C4-2B (cell line): ENCODE measurements at regions not wholly inside any gene's neighbourhood (a gene's known extent, or its start where the extent isn't known, plus 50 kb on each side); places are given as distances from the start of the nearest gene placed in this dataset.

Source experiments
- H3K27ac ChIP-seq: fragments of 450-650 bp; 2 replicates; pipeline ENCODE4 v1.5.1; 2017
- CTCF ChIP-seq: fragments of 450-650 bp; conservative IDR thresholded peaks from 2 replicates; pipeline ENCODE4 v1.5.1; 2017; ENCODE audit warnings: mild to moderate bottlenecking
- ZFX ChIP-seq: fragments of 450-650 bp; IDR thresholded peaks from 2 replicates; pipeline ENCODE4 v1.6.1; 2017

DNA sequence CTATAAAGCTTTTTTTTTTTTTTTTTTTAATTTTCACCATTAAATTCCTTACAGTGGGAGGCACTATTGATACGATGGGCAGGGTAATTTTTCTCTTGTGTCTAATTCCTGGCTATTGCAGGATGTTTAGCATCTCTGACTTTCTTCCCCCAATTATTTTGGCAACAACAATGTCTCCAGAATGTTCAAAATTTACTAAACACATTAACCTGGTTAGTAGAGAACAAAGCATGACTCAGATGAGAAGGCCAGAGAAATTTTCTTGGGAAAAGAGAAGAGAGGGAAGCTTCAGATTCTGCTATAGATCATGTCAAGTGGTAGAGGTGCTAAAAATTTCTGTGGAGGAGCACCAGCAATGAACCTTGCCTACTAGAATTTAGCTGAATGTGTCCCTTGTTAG, 171.5 kb upstream of the PRICKLE1 start:
- H3K27ac ChIP-seq = no peak overlapping the region
- TF ChIP-seq CTCF (no peak), ZFX (no peak)

DNA sequence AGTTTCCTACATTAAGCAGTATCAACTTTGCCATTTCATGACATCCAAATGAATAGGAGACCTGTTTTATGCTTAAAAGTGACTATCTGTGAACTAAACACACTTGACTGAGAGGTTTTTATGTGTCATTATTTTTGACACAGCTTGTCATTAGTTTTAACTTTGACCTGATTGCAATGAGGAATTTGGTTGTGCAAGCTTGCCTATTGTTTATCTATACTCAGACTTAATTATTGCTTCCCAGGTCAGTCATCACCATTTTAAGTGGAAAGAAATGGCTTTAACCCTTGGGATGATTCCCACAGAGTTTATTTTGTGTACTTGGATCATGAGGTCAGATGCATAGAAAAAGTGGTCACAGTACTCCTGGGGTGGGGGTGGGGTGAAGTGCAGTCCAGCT, 171.0 kb upstream of the PRICKLE1 start:
- H3K27ac ChIP-seq = no peak overlapping the region
- TF ChIP-seq CTCF (no peak), ZFX (no peak)

DNA sequence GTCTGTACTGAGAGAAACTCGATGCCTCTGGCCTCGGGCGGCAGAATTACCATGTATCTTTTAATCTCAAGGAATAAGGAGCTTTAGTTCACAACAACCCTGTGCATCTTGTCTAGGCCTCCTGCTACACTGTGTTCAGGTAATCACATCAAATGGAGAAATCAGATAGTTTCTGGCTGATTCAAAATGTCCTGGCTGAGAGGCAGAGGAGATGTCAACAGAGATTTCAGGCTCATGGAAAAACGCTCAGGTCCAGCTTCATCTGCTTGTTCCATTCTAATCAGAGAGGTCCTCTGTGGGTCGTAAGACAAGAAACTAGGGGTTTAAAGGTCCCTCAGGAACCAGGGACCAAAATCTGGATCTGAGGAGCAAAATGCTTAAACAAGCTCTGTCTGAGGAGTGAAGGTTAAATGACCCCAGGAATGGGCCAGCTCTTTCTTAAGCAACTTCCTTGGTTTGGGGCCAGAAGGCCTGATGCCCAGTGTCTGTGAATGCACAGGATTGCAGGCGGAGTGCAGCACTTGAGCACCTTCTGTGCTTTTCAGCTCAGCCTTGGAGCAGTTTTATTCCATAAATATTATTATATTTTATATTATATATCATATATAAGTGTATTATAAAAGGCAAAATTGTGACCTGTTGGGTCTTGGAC, 170.2 kb upstream of the PRICKLE1 start:
- H3K27ac ChIP-seq = peak overlapping the region; percentile 29; the same call in 1 of the 2 replicates
- TF ChIP-seq ZFX (no peak), CTCF (no peak)

- H3K27ac ChIP-seq = 0 out of 2 replicates have a peak overlapping the region, but pooled peaks have one; percentile 29
- TF ChIP-seq ZFX (no peak), CTCF (no peak)
Observed at GRCh38 chr12:42758806-42759205, 169.3 kb upstream of the PRICKLE1 start.

GRCh38 chr12:42757624-42758119, 168.1 kb upstream of the PRICKLE1 start:
- TF ChIP-seq ZFX = no peak
- TF ChIP-seq CTCF = no peak
- no peak overlapping the region for H3K27ac ChIP-seq

- no peak for TF ChIP-seq ZFX
- no peak overlapping the region for H3K27ac ChIP-seq
Observed at GRCh38 chr12:42756841-42757623, 167.5 kb upstream of the PRICKLE1 start.

GRCh38 chr12:42750356-42750755, 160.8 kb upstream of the PRICKLE1 start:
- no peak overlapping the region for H3K27ac ChIP-seq
- TF ChIP-seq ZFX (no peak), CTCF (no peak)
